ENCODE measurements at regions not wholly inside any gene's neighbourhood (a gene's known extent, or its start where the extent isn't known, plus 50 kb on each side); places are given as distances from the start of the nearest gene placed in this dataset.

- no peak for DNase-seq
These were observed 1255.7 kb downstream of the ZPLD1 start for GRCh38 chr3:103690536-103690935.

GRCh38 chr3:103693831-103694230 is 1259.0 kb downstream of the ZPLD1 start:
- no peak for DNase-seq

GRCh38 chr3:103698646-103699045 is 1263.8 kb downstream of the ZPLD1 start:
- DNase-seq: no peak

- DNase-seq: no peak
These were observed 1264.4 kb downstream of the ZPLD1 start for GRCh38 chr3:103699228-103699627.

GRCh38 chr3:103705641-103706040 is 1270.8 kb downstream of the ZPLD1 start:
- no peak for DNase-seq

GRCh38 chr3:103706671-103707070 is 1271.9 kb downstream of the ZPLD1 start:
- DNase-seq: no peak

GRCh38 chr3:103711670-103712069 is 1276.9 kb downstream of the ZPLD1 start:
- DNase-seq: no peak

- no peak for DNase-seq
These were observed 1277.6 kb downstream of the ZPLD1 start for GRCh38 chr3:103712320-103713008.

GRCh38 chr3:103729547-103729946 is 1294.7 kb downstream of the ZPLD1 start:
- no peak for DNase-seq

- DNase-seq: no peak
These were observed 1295.9 kb downstream of the ZPLD1 start for GRCh38 chr3:103730744-103731143.

GRCh38 chr3:103752986-103753385 is 1318.2 kb downstream of the ZPLD1 start:
- DNase-seq: no peak

GRCh38 chr3:103767635-103768034 is 1332.8 kb downstream of the ZPLD1 start:
- DNase-seq: no peak

GRCh38 chr3:103785017-103785416 is 1350.2 kb downstream of the ZPLD1 start:
- no peak for DNase-seq

- no peak for DNase-seq
These were observed 1350.7 kb downstream of the ZPLD1 start for GRCh38 chr3:103785537-103785936.

- no peak for DNase-seq
These were observed 1351.5 kb downstream of the ZPLD1 start for GRCh38 chr3:103786296-103786695.

GRCh38 chr3:103787164-103787871 is 1352.5 kb downstream of the ZPLD1 start:
- DNase-seq: no peak

- no peak for DNase-seq
These were observed 1353.1 kb downstream of the ZPLD1 start for GRCh38 chr3:103787879-103788278.

GRCh38 chr3:103791786-103792515 is 1357.1 kb downstream of the ZPLD1 start:
- DNase-seq: no peak

GRCh38 chr3:103794656-103795055 is 1359.8 kb downstream of the ZPLD1 start:
- DNase-seq: no peak

- DNase-seq: no peak
These were observed 1361.3 kb downstream of the ZPLD1 start for GRCh38 chr3:103796068-103796467.

- no peak for DNase-seq
These were observed 1369.0 kb downstream of the ZPLD1 start for GRCh38 chr3:103803787-103804186.

GRCh38 chr3:103810167-103810566 is 1375.4 kb downstream of the ZPLD1 start:
- no peak for DNase-seq

GRCh38 chr3:103813955-103814354 is 1379.1 kb downstream of the ZPLD1 start:
- no peak for DNase-seq

GRCh38 chr3:103818398-103818797 is 1383.6 kb downstream of the ZPLD1 start:
- no peak for DNase-seq

Data from NCI-H187 treated with DMSO at 0.1 percent for 48 hours (cell line).